HL-60 (cell line): ENCODE measurements at regions not wholly inside any gene's neighbourhood (a gene's known extent, or its start where the extent isn't known, plus 50 kb on each side); places are given as distances from the start of the nearest gene placed in this dataset.
"Not testable (repeated sequence)": the region's sequence is repeated elsewhere in the genome, so short reads cannot be mapped to it uniquely, and the experiment has no call there.

Experiments used
- DNase-seq, 2 experiments: peaks; one replicate each; pipeline ENCODE4 v3.0.0-alpha.2; 2010 to 2020; ENCODE audit warnings: low read depth in 1 of 2, low spot score in 1 of 2
- H3K27ac ChIP-seq: fragments of 250-450 bp; sonication (Bioruptor Pico); replicated peaks from 2 replicates; pipeline ENCODE4 v1.5.1; 2020; ENCODE audit warnings: mild to moderate bottlenecking, moderate library complexity
- H3K27me3 ChIP-seq: fragments of 250-450 bp; sonication (Bioruptor Pico); 2 replicates; pipeline ENCODE4 v1.5.1; 2021; ENCODE audit warnings: mild to moderate bottlenecking, moderate library complexity; ENCODE audit not compliant: insufficient read depth, poor library complexity, severe bottlenecking
- H3K4me3 ChIP-seq: replicated peaks from 2 replicates; pipeline ENCODE4 v1.5.1; 2011; ENCODE audit warnings: mild to moderate bottlenecking, control low read depth, low read length; ENCODE audit not compliant: insufficient read depth
- CTCF ChIP-seq: IDR thresholded peaks from one replicate; pipeline ENCODE4 v1.5.1; 2011; ENCODE audit warnings: low read length, control low read depth, inconsistent platforms; ENCODE audit not compliant: insufficient read depth
- GABPA ChIP-seq: IDR thresholded peaks from 2 replicates; pipeline ENCODE4 v1.6.1; 2012; ENCODE audit warnings: low read depth
- POLR2AphosphoS5 ChIP-seq: IDR thresholded peaks from 2 replicates; pipeline ENCODE4 v1.6.1; 2012; ENCODE audit warnings: low read depth
- SPI1 ChIP-seq: IDR thresholded peaks from 2 replicates; pipeline ENCODE4 v1.6.1; 2012; ENCODE audit warnings: low read depth, mild to moderate bottlenecking, borderline replicate concordance
- TF ChIP-seq, protein P1 (sequence below): IDR thresholded peaks from 2 replicates; pipeline ENCODE4 v1.6.1; 2012; ENCODE audit warnings: low read depth; ENCODE audit not compliant: insufficient replicate concordance

- no peak overlapping the region for H3K27ac ChIP-seq
- H3K4me3 ChIP-seq, result no peak overlapping the region
- TF ChIP-seq CTCF (no peak), SPI1 (no peak), POLR2AphosphoS5 (no peak), GABPA (no peak)
- TF ChIP-seq, protein P1, sequence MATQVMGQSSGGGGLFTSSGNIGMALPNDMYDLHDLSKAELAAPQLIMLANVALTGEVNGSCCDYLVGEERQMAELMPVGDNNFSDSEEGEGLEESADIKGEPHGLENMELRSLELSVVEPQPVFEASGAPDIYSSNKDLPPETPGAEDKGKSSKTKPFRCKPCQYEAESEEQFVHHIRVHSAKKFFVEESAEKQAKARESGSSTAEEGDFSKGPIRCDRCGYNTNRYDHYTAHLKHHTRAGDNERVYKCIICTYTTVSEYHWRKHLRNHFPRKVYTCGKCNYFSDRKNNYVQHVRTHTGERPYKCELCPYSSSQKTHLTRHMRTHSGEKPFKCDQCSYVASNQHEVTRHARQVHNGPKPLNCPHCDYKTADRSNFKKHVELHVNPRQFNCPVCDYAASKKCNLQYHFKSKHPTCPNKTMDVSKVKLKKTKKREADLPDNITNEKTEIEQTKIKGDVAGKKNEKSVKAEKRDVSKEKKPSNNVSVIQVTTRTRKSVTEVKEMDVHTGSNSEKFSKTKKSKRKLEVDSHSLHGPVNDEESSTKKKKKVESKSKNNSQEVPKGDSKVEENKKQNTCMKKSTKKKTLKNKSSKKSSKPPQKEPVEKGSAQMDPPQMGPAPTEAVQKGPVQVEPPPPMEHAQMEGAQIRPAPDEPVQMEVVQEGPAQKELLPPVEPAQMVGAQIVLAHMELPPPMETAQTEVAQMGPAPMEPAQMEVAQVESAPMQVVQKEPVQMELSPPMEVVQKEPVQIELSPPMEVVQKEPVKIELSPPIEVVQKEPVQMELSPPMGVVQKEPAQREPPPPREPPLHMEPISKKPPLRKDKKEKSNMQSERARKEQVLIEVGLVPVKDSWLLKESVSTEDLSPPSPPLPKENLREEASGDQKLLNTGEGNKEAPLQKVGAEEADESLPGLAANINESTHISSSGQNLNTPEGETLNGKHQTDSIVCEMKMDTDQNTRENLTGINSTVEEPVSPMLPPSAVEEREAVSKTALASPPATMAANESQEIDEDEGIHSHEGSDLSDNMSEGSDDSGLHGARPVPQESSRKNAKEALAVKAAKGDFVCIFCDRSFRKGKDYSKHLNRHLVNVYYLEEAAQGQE, result no peak
- H3K27me3 ChIP-seq, result no peaks in the 10 kb centered on the region
- DNase-seq, result no peak
Measured at GRCh38 chr14:43786066-43786762, 720.9 kb downstream of the FSCB start.

GRCh38 chr14:43784432-43784831 is 722.7 kb downstream of the FSCB start:
- H3K4me3 ChIP-seq, H3K27ac ChIP-seq, H3K27me3 ChIP-seq: not testable (repeated sequence)
- DNase-seq, result peak in 1 of 2 experiments; percentile 39

DNA sequence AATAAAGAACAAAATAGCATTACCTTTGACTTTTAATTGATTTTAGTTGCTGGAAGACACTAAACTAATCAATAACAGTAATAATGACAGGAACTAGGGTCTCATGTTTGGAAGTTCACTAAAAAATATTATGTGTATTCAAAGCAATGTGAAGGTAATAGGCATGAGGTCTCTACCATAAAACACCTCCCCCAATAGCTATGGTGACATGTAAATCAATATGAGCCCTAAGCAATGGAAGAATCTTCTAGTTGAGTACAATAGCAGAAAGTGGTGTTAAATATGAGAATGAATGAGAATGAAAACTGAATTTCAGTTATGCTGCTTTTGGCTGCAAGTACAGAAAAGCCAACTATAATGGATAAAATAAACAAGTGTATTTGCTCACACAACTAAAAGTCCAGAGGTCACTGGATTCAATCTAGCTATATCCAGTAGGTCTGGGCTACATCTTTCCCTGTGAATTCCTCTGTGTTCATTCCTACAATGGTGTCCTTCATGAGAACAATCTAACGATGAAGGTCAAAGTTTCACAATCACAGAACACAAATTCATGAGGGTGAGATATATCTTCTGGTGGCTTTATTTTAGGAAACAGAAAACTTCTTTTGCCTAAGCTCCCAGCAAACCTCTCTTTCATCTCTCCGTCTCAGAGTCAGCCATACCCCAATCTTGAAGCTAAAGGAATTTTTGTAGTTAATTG is 728.0 kb downstream of the FSCB start:
- TF ChIP-seq POLR2AphosphoS5 (no peak), SPI1 (no peak), CTCF (no peak), GABPA (no peak)
- TF ChIP-seq, protein P1, result no peak
- no peak overlapping the region for H3K27ac ChIP-seq

GRCh38 chr14:43778570-43778936 is 728.5 kb downstream of the FSCB start:
- no peaks in the 10 kb centered on the region for H3K27me3 ChIP-seq
- H3K27ac ChIP-seq, result no peak overlapping the region
- TF ChIP-seq, protein P1, result no peak
- TF ChIP-seq SPI1, result no peak
- no peak for TF ChIP-seq GABPA
- no peak for TF ChIP-seq CTCF
- no peak for TF ChIP-seq POLR2AphosphoS5
- no peak for DNase-seq
- no peak overlapping the region for H3K4me3 ChIP-seq

More for the DNA sequence above, 728.0 kb downstream of the FSCB start:
- DNase-seq, result no peak
- Histone ChIP-seq H3K27me3 (no peaks in the 10 kb centered on the region), H3K4me3 (no peak overlapping the region)
